ENCODE measurements at regions not wholly inside any gene's neighbourhood (a gene's known extent, or its start where the extent isn't known, plus 50 kb on each side); places are given as distances from the start of the nearest gene placed in this dataset.

GRCh38 chr6:27785294-27785693, 126.9 kb downstream of the OR2B2 start:
- TF ChIP-seq CTCF (IDR thresholded peaks at IDR 0.05 in 8 of 11, conservative IDR thresholded peaks at IDR 0.05 in 3 of 11) (no peak), POLR2A (IDR thresholded peaks at IDR 0.05) (no peak)
